SK-N-SH (cell line): ENCODE measurements at regions not wholly inside any gene's neighbourhood (a gene's known extent, or its start where the extent isn't known, plus 50 kb on each side); places are given as distances from the start of the nearest gene placed in this dataset.

ENCODE experiments used
- EP300 ChIP-seq, 2 experiments: IDR thresholded peaks; 2 replicates each; pipeline versions ENCODE4 v1.4.0 to v1.6.1; 2012; ENCODE audit warnings: borderline replicate concordance in 1 of 2, low read depth in 1 of 2, low read length in 1 of 2
- FOXM1 ChIP-seq: IDR thresholded peaks from 2 replicates; pipeline ENCODE4 v1.4.0; 2012; ENCODE audit warnings: low read depth, mild to moderate bottlenecking
- MAX ChIP-seq: IDR thresholded peaks from 2 replicates; pipeline ENCODE4 v1.4.0; 2012; ENCODE audit warnings: low read depth
- POLR2AphosphoS5 ChIP-seq: IDR thresholded peaks from 2 replicates; pipeline ENCODE4 v1.6.1; 2012; ENCODE audit warnings: low read depth, low read length
- RCOR1 ChIP-seq: fragments of 150-350 bp; IDR thresholded peaks from 2 replicates; pipeline ENCODE4 v1.6.1; 2017; ENCODE audit warnings: antibody characterized with exemption, low read length
- REST ChIP-seq: IDR thresholded peaks from 2 replicates; pipeline ENCODE4 v1.6.1; 2012; ENCODE audit warnings: mild to moderate bottlenecking, low read depth, low read length, moderate library complexity
- RFX5 ChIP-seq: IDR thresholded peaks from 2 replicates; pipeline ENCODE4 v1.6.1; 2012; ENCODE audit warnings: mild to moderate bottlenecking, improper control_type of control experiment, low read length
- SMC3 ChIP-seq: IDR thresholded peaks from 2 replicates; pipeline ENCODE4 v1.6.1; 2012; ENCODE audit warnings: low read depth, low read length, improper control_type of control experiment
- TAF1 ChIP-seq: IDR thresholded peaks from 2 replicates; pipeline ENCODE4 v1.6.1; 2012; ENCODE audit warnings: low read depth, mild to moderate bottlenecking, low read length, moderate library complexity, borderline replicate concordance
- USF1 ChIP-seq: IDR thresholded peaks from 2 replicates; pipeline ENCODE4 v1.4.0; 2012; ENCODE audit warnings: low read depth, borderline replicate concordance
- TF ChIP-seq, protein P1 (sequence below): fragments of 200-600 bp; sonication (generic); IDR thresholded peaks from 2 replicates; pipeline ENCODE4 v1.6.1; 2017; ENCODE audit warnings: antibody characterized with exemption, mild to moderate bottlenecking, moderate library complexity
- TF ChIP-seq, protein P2 (sequence below): fragments of 150-350 bp; IDR thresholded peaks from 2 replicates; pipeline ENCODE4 v1.6.1; 2016; ENCODE audit warnings: mild to moderate bottlenecking, low read depth, low read length

GRCh38 chr2:204480676-204481075, 64.6 kb upstream of the PARD3B start:
- TF ChIP-seq, protein P1, sequence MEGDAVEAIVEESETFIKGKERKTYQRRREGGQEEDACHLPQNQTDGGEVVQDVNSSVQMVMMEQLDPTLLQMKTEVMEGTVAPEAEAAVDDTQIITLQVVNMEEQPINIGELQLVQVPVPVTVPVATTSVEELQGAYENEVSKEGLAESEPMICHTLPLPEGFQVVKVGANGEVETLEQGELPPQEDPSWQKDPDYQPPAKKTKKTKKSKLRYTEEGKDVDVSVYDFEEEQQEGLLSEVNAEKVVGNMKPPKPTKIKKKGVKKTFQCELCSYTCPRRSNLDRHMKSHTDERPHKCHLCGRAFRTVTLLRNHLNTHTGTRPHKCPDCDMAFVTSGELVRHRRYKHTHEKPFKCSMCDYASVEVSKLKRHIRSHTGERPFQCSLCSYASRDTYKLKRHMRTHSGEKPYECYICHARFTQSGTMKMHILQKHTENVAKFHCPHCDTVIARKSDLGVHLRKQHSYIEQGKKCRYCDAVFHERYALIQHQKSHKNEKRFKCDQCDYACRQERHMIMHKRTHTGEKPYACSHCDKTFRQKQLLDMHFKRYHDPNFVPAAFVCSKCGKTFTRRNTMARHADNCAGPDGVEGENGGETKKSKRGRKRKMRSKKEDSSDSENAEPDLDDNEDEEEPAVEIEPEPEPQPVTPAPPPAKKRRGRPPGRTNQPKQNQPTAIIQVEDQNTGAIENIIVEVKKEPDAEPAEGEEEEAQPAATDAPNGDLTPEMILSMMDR = no peak
- TF ChIP-seq MAX = no peak
- no peak for TF ChIP-seq RCOR1
- no peak for TF ChIP-seq EP300 (IDR thresholded peaks at IDR 0.05; ENCODE audit: borderline replicate concordance in 1 of 2, low read depth in 1 of 2, low read length in 1 of 2)
- TF ChIP-seq TAF1 = no peak
- TF ChIP-seq SMC3 = no peak
- TF ChIP-seq USF1 = no peak
- TF ChIP-seq, protein P2, sequence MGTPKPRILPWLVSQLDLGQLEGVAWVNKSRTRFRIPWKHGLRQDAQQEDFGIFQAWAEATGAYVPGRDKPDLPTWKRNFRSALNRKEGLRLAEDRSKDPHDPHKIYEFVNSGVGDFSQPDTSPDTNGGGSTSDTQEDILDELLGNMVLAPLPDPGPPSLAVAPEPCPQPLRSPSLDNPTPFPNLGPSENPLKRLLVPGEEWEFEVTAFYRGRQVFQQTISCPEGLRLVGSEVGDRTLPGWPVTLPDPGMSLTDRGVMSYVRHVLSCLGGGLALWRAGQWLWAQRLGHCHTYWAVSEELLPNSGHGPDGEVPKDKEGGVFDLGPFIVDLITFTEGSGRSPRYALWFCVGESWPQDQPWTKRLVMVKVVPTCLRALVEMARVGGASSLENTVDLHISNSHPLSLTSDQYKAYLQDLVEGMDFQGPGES = no peak
- no peak for TF ChIP-seq FOXM1
- no peak for TF ChIP-seq REST
- no peak for TF ChIP-seq POLR2AphosphoS5
- TF ChIP-seq RFX5 = no peak
